Large intestine (tissue), 3 donors: ENCODE measurements at regions not wholly inside any gene's neighbourhood (a gene's known extent, or its start where the extent isn't known, plus 50 kb on each side); places are given as distances from the start of the nearest gene placed in this dataset.
A peak's percentile ranks its signal among the peaks of the same experiment; 100 is the strongest.
"Not testable (repeated sequence)": the region's sequence is repeated elsewhere in the genome, so short reads cannot be mapped to it uniquely, and the experiment has no call there.

Source experiments
- DNase-seq, 2 donors: peaks; one replicate each; pipeline versions ENCODE4 v3.0.0 to v3.0.0-alpha.2; 2013
- H3K27ac ChIP-seq: one replicate; pipeline ENCODE4 v1.5.1; 2013; ENCODE audit warnings: low read length
- H3K27me3 ChIP-seq: 2 replicates; pipeline ENCODE4 v1.6.1; 2013; ENCODE audit warnings: low read length; ENCODE audit not compliant: control insufficient read depth, insufficient read depth
- H3K36me3 ChIP-seq: 2 replicates; pipeline ENCODE4 v1.6.1; 2013; ENCODE audit warnings: low read length; ENCODE audit not compliant: control insufficient read depth, insufficient read depth
- H3K4me1 ChIP-seq: one replicate; pipeline ENCODE4 v1.6.1; 2013; ENCODE audit warnings: low read length; ENCODE audit not compliant: control insufficient read depth, insufficient read depth
- H3K4me3 ChIP-seq: one replicate; pipeline ENCODE4 v1.5.1; 2013; ENCODE audit warnings: low read length
- H3K9me3 ChIP-seq: one replicate; pipeline ENCODE4 v1.6.1; 2013; ENCODE audit warnings: mild to moderate bottlenecking, low read depth, low read length, moderate library complexity; ENCODE audit not compliant: control insufficient read depth
- WGBS: methylation state at CpG from one replicate; pipeline ENCODE4 v1.1.5; 2013; ENCODE audit warnings: low lambda C conversion rate; ENCODE audit not compliant: insufficient coverage; 5-methylcytosine and 5-hydroxymethylcytosine counted together

- H3K36me3 ChIP-seq, H3K27me3 ChIP-seq, H3K4me1 ChIP-seq, H3K4me3 ChIP-seq, H3K9me3 ChIP-seq, H3K27ac ChIP-seq, DNase-seq: not testable (repeated sequence)
- WGBS: no CpG with 5 or more reads among the region's 6 CpGs
These were observed 245.4 kb upstream of the NOTCH2NLA start for GRCh38 chr1:146474216-146474615.

GRCh38 chr1:146472192-146472861 lies 243.5 kb upstream of the NOTCH2NLA start:
- not testable (repeated sequence) for H3K36me3 ChIP-seq, H3K4me1 ChIP-seq, H3K9me3 ChIP-seq, H3K27me3 ChIP-seq
- Histone ChIP-seq H3K27ac (peak overlapping the region; percentile 33), H3K4me3 (peak overlapping the region; percentile 56)
- DNase-seq: peak; percentile 66 to 71
- 43% methylated on average over 1 of the region's 42 CpGs for WGBS

GRCh38 chr1:146459939-146460338 lies 231.1 kb upstream of the NOTCH2NLA start:
- H3K36me3 ChIP-seq, DNase-seq, H3K4me1 ChIP-seq, H3K4me3 ChIP-seq, H3K9me3 ChIP-seq, H3K27ac ChIP-seq, H3K27me3 ChIP-seq: not testable (repeated sequence)
- WGBS: no CpG with 5 or more reads among the region's 2 CpGs

GRCh38 chr1:146459308-146459707 lies 230.5 kb upstream of the NOTCH2NLA start:
- H3K27me3 ChIP-seq, H3K36me3 ChIP-seq, H3K4me1 ChIP-seq, DNase-seq, H3K27ac ChIP-seq, H3K4me3 ChIP-seq, H3K9me3 ChIP-seq: not testable (repeated sequence)
- WGBS: no CpG with 5 or more reads among the region's 5 CpGs

GRCh38 chr1:146448877-146449246 lies 220.0 kb upstream of the NOTCH2NLA start:
- not testable (repeated sequence) for H3K36me3 ChIP-seq, H3K4me1 ChIP-seq, H3K27ac ChIP-seq, H3K27me3 ChIP-seq, H3K4me3 ChIP-seq, DNase-seq, H3K9me3 ChIP-seq
- no CpG with 5 or more reads among the region's 13 CpGs for WGBS

GRCh38 chr1:146448212-146448876 lies 219.5 kb upstream of the NOTCH2NLA start:
- H3K9me3 ChIP-seq, H3K36me3 ChIP-seq, H3K27me3 ChIP-seq, H3K27ac ChIP-seq, H3K4me1 ChIP-seq, H3K4me3 ChIP-seq, DNase-seq: not testable (repeated sequence)
- WGBS: no CpG with 5 or more reads among the region's 4 CpGs

- peak; percentile 0 to 40 for DNase-seq
- H3K36me3 ChIP-seq, H3K27ac ChIP-seq, H3K4me1 ChIP-seq, H3K27me3 ChIP-seq, H3K9me3 ChIP-seq: not testable (repeated sequence)
- H3K4me3 ChIP-seq: peak overlapping the region; percentile 39
- no CpG with 5 or more reads among the region's 23 CpGs for WGBS
These were observed 215.0 kb upstream of the NOTCH2NLA start for GRCh38 chr1:146443871-146444222.

- not testable (repeated sequence) for H3K27ac ChIP-seq, H3K9me3 ChIP-seq, DNase-seq, H3K36me3 ChIP-seq, H3K4me3 ChIP-seq, H3K4me1 ChIP-seq, H3K27me3 ChIP-seq
- WGBS: no CpG with 5 or more reads among the region's 29 CpGs
These were observed 214.5 kb upstream of the NOTCH2NLA start for GRCh38 chr1:146443088-146443870.

GRCh38 chr1:146438543-146438942 lies 209.7 kb upstream of the NOTCH2NLA start:
- H3K4me3 ChIP-seq, DNase-seq, H3K27ac ChIP-seq, H3K36me3 ChIP-seq, H3K27me3 ChIP-seq, H3K4me1 ChIP-seq, H3K9me3 ChIP-seq: not testable (repeated sequence)
- no CpG with 5 or more reads among the region's 6 CpGs for WGBS

GRCh38 chr1:146416642-146417041 lies 187.8 kb upstream of the NOTCH2NLA start:
- H3K36me3 ChIP-seq, H3K9me3 ChIP-seq, DNase-seq, H3K4me1 ChIP-seq, H3K27ac ChIP-seq, H3K27me3 ChIP-seq, H3K4me3 ChIP-seq: not testable (repeated sequence)
- WGBS: no CpG with 5 or more reads among the region's 1 CpG
